SK-N-SH (cell line): ENCODE measurements at regions not wholly inside any gene's neighbourhood (a gene's known extent, or its start where the extent isn't known, plus 50 kb on each side); places are given as distances from the start of the nearest gene placed in this dataset.

ENCODE experiments used
- ELF1 ChIP-seq: IDR thresholded peaks from 2 replicates; pipeline ENCODE4 v1.4.0; 2012
- GABPA ChIP-seq: IDR thresholded peaks from 2 replicates; pipeline ENCODE4 v1.4.0; 2012; ENCODE audit warnings: low read depth, mild to moderate bottlenecking
- JUND ChIP-seq: IDR thresholded peaks from 2 replicates; pipeline ENCODE4 v1.4.0; 2012
- NFIC ChIP-seq: IDR thresholded peaks from 2 replicates; pipeline ENCODE4 v1.4.0; 2012; ENCODE audit warnings: borderline replicate concordance
- POLR2AphosphoS5 ChIP-seq: IDR thresholded peaks from 2 replicates; pipeline ENCODE4 v1.6.1; 2012; ENCODE audit warnings: low read depth, low read length
- RCOR1 ChIP-seq: fragments of 150-350 bp; IDR thresholded peaks from 2 replicates; pipeline ENCODE4 v1.6.1; 2017; ENCODE audit warnings: antibody characterized with exemption, low read length
- SMC3 ChIP-seq: IDR thresholded peaks from 2 replicates; pipeline ENCODE4 v1.6.1; 2012; ENCODE audit warnings: low read depth, low read length, improper control_type of control experiment
- TF ChIP-seq, protein P1 (sequence below): IDR thresholded peaks from 2 replicates; pipeline ENCODE4 v1.6.1; 2012; ENCODE audit warnings: mild to moderate bottlenecking, low read depth, low read length, moderate library complexity
- TF ChIP-seq, protein P2 (sequence below): fragments of 200-600 bp; sonication (generic); IDR thresholded peaks from 2 replicates; pipeline ENCODE4 v1.6.1; 2017; ENCODE audit warnings: antibody characterized with exemption, mild to moderate bottlenecking, moderate library complexity
- TF ChIP-seq, protein P3 (sequence below): IDR thresholded peaks from 2 replicates; pipeline ENCODE4 v1.4.0; 2012; ENCODE audit warnings: low read depth
- TF ChIP-seq, protein P4 (sequence below): fragments of 150-350 bp; IDR thresholded peaks from 2 replicates; pipeline ENCODE4 v1.6.1; 2017; ENCODE audit warnings: antibody characterized with exemption, low read length, low read depth, borderline replicate concordance

DNA sequence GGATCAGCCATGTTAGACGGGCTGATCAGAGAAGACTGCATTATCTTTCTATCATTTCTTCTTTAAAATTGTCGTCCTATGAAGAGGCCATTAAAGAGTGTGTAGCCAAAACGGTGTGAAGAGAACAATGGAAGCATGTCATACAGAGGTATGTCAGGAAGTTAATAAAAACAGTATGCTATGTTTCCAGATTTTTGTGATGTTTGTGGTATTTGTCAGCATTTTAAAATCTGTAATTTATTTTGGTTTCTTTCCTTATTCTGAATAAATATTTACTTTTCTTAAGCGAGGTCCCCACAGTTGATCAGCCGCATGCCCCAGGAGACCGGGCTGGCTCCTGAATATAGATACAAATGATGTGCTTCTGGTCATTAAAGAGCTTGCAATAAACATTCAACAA lies 142.9 kb upstream of the SERP2 start:
- TF ChIP-seq JUND = no peak
- TF ChIP-seq, protein P1, sequence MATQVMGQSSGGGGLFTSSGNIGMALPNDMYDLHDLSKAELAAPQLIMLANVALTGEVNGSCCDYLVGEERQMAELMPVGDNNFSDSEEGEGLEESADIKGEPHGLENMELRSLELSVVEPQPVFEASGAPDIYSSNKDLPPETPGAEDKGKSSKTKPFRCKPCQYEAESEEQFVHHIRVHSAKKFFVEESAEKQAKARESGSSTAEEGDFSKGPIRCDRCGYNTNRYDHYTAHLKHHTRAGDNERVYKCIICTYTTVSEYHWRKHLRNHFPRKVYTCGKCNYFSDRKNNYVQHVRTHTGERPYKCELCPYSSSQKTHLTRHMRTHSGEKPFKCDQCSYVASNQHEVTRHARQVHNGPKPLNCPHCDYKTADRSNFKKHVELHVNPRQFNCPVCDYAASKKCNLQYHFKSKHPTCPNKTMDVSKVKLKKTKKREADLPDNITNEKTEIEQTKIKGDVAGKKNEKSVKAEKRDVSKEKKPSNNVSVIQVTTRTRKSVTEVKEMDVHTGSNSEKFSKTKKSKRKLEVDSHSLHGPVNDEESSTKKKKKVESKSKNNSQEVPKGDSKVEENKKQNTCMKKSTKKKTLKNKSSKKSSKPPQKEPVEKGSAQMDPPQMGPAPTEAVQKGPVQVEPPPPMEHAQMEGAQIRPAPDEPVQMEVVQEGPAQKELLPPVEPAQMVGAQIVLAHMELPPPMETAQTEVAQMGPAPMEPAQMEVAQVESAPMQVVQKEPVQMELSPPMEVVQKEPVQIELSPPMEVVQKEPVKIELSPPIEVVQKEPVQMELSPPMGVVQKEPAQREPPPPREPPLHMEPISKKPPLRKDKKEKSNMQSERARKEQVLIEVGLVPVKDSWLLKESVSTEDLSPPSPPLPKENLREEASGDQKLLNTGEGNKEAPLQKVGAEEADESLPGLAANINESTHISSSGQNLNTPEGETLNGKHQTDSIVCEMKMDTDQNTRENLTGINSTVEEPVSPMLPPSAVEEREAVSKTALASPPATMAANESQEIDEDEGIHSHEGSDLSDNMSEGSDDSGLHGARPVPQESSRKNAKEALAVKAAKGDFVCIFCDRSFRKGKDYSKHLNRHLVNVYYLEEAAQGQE = no peak
- no peak for TF ChIP-seq POLR2AphosphoS5
- TF ChIP-seq, protein P2, sequence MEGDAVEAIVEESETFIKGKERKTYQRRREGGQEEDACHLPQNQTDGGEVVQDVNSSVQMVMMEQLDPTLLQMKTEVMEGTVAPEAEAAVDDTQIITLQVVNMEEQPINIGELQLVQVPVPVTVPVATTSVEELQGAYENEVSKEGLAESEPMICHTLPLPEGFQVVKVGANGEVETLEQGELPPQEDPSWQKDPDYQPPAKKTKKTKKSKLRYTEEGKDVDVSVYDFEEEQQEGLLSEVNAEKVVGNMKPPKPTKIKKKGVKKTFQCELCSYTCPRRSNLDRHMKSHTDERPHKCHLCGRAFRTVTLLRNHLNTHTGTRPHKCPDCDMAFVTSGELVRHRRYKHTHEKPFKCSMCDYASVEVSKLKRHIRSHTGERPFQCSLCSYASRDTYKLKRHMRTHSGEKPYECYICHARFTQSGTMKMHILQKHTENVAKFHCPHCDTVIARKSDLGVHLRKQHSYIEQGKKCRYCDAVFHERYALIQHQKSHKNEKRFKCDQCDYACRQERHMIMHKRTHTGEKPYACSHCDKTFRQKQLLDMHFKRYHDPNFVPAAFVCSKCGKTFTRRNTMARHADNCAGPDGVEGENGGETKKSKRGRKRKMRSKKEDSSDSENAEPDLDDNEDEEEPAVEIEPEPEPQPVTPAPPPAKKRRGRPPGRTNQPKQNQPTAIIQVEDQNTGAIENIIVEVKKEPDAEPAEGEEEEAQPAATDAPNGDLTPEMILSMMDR = no peak
- TF ChIP-seq RCOR1 = no peak
- no peak for TF ChIP-seq SMC3
- TF ChIP-seq, protein P3, sequence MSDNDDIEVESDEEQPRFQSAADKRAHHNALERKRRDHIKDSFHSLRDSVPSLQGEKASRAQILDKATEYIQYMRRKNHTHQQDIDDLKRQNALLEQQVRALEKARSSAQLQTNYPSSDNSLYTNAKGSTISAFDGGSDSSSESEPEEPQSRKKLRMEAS = no peak
- TF ChIP-seq, protein P4, sequence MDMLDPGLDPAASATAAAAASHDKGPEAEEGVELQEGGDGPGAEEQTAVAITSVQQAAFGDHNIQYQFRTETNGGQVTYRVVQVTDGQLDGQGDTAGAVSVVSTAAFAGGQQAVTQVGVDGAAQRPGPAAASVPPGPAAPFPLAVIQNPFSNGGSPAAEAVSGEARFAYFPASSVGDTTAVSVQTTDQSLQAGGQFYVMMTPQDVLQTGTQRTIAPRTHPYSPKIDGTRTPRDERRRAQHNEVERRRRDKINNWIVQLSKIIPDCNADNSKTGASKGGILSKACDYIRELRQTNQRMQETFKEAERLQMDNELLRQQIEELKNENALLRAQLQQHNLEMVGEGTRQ = no peak
- no peak for TF ChIP-seq GABPA
- no peak for TF ChIP-seq ELF1
- TF ChIP-seq NFIC = no peak
